ENCODE measurements at regions not wholly inside any gene's neighbourhood (a gene's known extent, or its start where the extent isn't known, plus 50 kb on each side); places are given as distances from the start of the nearest gene placed in this dataset.

DNA sequence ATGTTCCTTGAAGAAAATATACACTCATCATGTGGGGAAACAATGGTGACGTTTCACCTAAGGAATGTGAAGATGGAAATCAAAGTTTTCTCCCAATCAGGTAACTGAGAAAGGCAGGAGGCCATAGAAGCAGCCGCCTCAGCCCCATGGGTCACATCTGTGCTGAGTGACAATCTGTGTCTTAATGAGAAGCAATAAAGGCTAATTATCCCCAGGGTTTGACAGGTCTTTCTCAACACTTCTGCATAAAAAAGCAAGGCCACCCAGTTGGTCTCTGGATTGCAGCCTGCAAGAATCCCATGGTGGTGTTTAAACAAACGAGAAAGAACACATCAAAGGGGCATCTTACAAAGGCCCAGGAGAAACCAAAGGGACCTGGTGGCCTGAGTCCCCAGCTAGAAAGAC, 91.1 kb upstream of the TNS3 start:
- Histone ChIP-seq H3K79me2 (ENCODE audit: insufficient read depth, low read length) (no peaks in the 10 kb centered on the region), H4K20me1 (ENCODE audit: low read depth, low read length) (no peaks in the 10 kb centered on the region), H3F3A (ENCODE audit: insufficient read depth) (peaks cover 55% of the 10 kb centered on the region), H2AFZ (ENCODE audit: low read depth, low read length, severe bottlenecking) (peak overlapping the region; percentile 64), H3K36me3 (ENCODE audit: low read length) (no peaks in the 10 kb centered on the region), H3K27ac (ENCODE audit: low read depth, low read length) (peak overlapping the region; percentile 96), H3K9me3 (ENCODE audit: insufficient read depth, low read length) (peaks cover 12% of the 10 kb centered on the region; the same call in 1 of the 2 replicates), H3K9ac (ENCODE audit: low read length) (peak overlapping the region; percentile 51), H3K9me2 (replicated peaks; ENCODE audit: insufficient read depth, low read length) (no peaks in the 10 kb centered on the region), H3K4me3 (ENCODE audit: insufficient read depth, low read length, poor library complexity, severe bottlenecking) (no peak overlapping the region), H3K27me3 (ENCODE audit: low read length) (no peaks in the 10 kb centered on the region), H3K4me2 (ENCODE audit: low read depth, low read length, poor library complexity, severe bottlenecking) (peak overlapping the region; percentile 46)
- TF ChIP-seq EZH2phosphoT487 (conservative IDR thresholded peaks at IDR 0.05; ENCODE audit: low read length): no peak
- TF ChIP-seq, protein P1, sequence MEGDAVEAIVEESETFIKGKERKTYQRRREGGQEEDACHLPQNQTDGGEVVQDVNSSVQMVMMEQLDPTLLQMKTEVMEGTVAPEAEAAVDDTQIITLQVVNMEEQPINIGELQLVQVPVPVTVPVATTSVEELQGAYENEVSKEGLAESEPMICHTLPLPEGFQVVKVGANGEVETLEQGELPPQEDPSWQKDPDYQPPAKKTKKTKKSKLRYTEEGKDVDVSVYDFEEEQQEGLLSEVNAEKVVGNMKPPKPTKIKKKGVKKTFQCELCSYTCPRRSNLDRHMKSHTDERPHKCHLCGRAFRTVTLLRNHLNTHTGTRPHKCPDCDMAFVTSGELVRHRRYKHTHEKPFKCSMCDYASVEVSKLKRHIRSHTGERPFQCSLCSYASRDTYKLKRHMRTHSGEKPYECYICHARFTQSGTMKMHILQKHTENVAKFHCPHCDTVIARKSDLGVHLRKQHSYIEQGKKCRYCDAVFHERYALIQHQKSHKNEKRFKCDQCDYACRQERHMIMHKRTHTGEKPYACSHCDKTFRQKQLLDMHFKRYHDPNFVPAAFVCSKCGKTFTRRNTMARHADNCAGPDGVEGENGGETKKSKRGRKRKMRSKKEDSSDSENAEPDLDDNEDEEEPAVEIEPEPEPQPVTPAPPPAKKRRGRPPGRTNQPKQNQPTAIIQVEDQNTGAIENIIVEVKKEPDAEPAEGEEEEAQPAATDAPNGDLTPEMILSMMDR (IDR thresholded peaks at IDR 0.05; ENCODE audit: insufficient read depth, low read length, poor library complexity, severe bottlenecking): no peak

DNA sequence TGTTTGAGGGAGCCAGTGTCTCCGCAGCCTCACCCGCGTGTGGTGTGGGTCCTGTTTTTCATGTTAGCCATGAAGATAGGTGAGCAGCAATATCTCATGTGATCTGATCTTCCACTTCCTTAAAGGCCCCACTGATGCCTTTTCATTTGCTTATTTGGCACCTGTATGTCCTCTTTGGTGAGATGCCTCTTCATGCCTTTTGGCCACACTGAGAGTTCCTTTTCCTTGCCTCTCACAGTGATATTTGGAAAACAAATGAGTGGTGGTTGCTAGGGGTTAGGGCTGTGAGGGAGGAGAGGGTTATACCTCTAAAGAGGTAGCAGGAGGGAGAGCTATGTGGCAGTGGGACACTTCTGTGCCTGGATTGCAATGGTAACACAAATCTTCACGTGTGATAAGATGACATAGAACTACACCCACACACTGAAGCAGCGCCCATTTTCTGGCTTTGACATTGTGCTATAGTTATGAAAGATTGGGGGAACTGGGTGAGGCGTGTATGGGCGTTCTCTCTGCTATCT, 90.4 kb upstream of the TNS3 start:
- Histone ChIP-seq H3K4me3 (ENCODE audit: insufficient read depth, low read length, poor library complexity, severe bottlenecking) (no peak overlapping the region), H3K27ac (ENCODE audit: low read depth, low read length) (peak overlapping the region; percentile 96)

DNA sequence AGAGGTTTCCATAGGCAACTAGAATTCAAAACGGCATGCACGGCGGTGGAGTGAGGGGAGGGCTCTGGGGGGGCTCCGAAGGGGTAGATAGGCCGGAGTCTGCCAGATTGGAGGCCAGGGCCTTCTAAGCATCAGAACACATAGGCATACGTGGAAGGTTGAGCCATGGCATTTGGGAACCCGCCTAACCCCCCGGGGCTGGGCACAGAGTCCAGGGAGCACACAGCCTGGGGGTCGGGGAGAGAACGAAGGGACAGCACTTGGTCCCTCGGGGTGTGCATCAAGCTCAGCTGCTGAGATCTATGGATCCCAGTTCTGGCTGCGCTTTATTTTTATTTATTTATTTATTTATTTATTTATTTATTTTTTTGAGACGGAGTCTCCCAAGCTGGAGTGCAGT, 89.4 kb upstream of the TNS3 start:
- Histone ChIP-seq H3K79me2 (ENCODE audit: insufficient read depth, low read length) (no peaks in the 10 kb centered on the region), H2AFZ (ENCODE audit: low read depth, low read length, severe bottlenecking) (peak overlapping the region; percentile 15), H3K9me3 (ENCODE audit: insufficient read depth, low read length) (no peaks in the 10 kb centered on the region), H3K27ac (ENCODE audit: low read depth, low read length) (peak overlapping the region; percentile 96), H3K4me2 (ENCODE audit: low read depth, low read length, poor library complexity, severe bottlenecking) (peak overlapping the region; percentile 68), H3K27me3 (ENCODE audit: low read length) (no peaks in the 10 kb centered on the region), H3K9ac (ENCODE audit: low read length) (peak overlapping the region; percentile 51), H3F3A (ENCODE audit: insufficient read depth) (peaks cover 49% of the 10 kb centered on the region), H4K20me1 (ENCODE audit: low read depth, low read length) (no peaks in the 10 kb centered on the region), H3K4me3 (ENCODE audit: insufficient read depth, low read length, poor library complexity, severe bottlenecking) (peak overlapping the region; percentile 33), H3K9me2 (replicated peaks; ENCODE audit: insufficient read depth, low read length) (no peaks in the 10 kb centered on the region), H3K36me3 (ENCODE audit: low read length) (no peaks in the 10 kb centered on the region)
- TF ChIP-seq EZH2phosphoT487 (conservative IDR thresholded peaks at IDR 0.05; ENCODE audit: low read length): no peak
- TF ChIP-seq, protein P1 (IDR thresholded peaks at IDR 0.05; ENCODE audit: insufficient read depth, low read length, poor library complexity, severe bottlenecking): no peak

More for the DNA sequence above, 90.4 kb upstream of the TNS3 start:
- TF ChIP-seq, protein P1 (IDR thresholded peaks at IDR 0.05; ENCODE audit: insufficient read depth, low read length, poor library complexity, severe bottlenecking): no peak
- TF ChIP-seq EZH2phosphoT487 (conservative IDR thresholded peaks at IDR 0.05; ENCODE audit: low read length): no peak
- H3K79me2 ChIP-seq (ENCODE audit: insufficient read depth, low read length): no peaks in the 10 kb centered on the region
- H3K9ac ChIP-seq (ENCODE audit: low read length): peak overlapping the region; percentile 51
- H3K27me3 ChIP-seq (ENCODE audit: low read length): no peaks in the 10 kb centered on the region
- no peaks in the 10 kb centered on the region for H3K36me3 ChIP-seq (ENCODE audit: low read length)
- H4K20me1 ChIP-seq (ENCODE audit: low read depth, low read length): no peaks in the 10 kb centered on the region
- H3F3A ChIP-seq (ENCODE audit: insufficient read depth): peaks cover 51% of the 10 kb centered on the region
- peak overlapping the region; percentile 46 for H3K4me2 ChIP-seq (ENCODE audit: low read depth, low read length, poor library complexity, severe bottlenecking)
- H3K9me3 ChIP-seq (ENCODE audit: insufficient read depth, low read length): peaks cover 6% of the 10 kb centered on the region; the same call in 1 of the 2 replicates
- peak overlapping the region; percentile 64 for H2AFZ ChIP-seq (ENCODE audit: low read depth, low read length, severe bottlenecking)
- H3K9me2 ChIP-seq (replicated peaks; ENCODE audit: insufficient read depth, low read length): no peaks in the 10 kb centered on the region

Measured in SU-DHL-6 (cell line).